ENCODE measurements at regions not wholly inside any gene's neighbourhood (a gene's known extent, or its start where the extent isn't known, plus 50 kb on each side); places are given as distances from the start of the nearest gene placed in this dataset.
A peak's percentile ranks its signal among the peaks of the same experiment; 100 is the strongest.

DNA sequence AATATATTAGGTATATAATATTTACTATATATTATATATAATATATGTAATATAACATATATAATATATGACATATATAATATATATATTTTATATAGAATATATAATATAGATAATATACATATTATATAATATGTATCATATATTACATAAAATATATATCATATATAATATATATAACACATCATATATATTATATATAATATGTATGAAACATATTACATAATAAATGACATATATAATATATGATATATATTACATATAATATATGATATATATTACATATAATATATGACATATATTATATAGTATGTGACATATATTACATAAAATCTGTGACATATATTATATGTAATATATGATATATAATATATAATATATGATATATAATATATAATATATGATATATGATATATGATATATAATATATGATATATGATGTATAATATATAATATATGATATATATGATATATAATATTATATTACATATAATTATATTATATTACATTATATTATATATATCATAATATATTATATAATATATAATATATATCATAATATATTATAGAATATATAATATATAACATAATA, 119.5 kb upstream of the RIMBP3 start:
- DNase-seq (ENCODE audit: low spot score), result no peak

DNA sequence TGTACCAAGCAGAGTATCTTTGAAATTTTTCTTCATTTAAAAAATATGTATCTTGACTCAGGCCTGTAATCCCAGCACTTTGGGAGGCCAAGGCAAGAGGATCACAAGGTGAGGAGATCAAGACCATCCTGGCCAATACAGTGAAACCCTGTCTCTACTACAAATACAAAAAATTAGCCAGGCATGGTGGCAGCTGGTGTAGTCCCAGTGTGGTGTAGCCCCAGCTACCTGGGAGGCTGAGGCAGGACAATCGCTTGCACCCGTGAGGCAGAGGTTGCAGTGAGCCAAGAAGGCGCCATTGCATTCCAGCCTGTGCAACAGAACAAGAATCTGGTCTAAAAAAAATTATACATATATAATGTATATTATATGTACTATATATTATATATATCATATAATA, 118.7 kb upstream of the RIMBP3 start:
- peak; percentile 94 for DNase-seq (ENCODE audit: low spot score)
